Brain microvascular endothelial cell (primary cell): ENCODE measurements at regions not wholly inside any gene's neighbourhood (a gene's known extent, or its start where the extent isn't known, plus 50 kb on each side); places are given as distances from the start of the nearest gene placed in this dataset.

ENCODE experiments used
- DNase-seq: peaks from one replicate; pipeline ENCODE4 v3.0.0-alpha.2; 2020
- H3K27ac ChIP-seq: fragments of 250-450 bp; sonication (Bioruptor Pico); 2 replicates; pipeline ENCODE4 v1.5.1; 2020; ENCODE audit warnings: mild to moderate bottlenecking, moderate library complexity
- H3K27me3 ChIP-seq: fragments of 250-450 bp; sonication (Bioruptor Pico); replicated peaks from 2 replicates; pipeline ENCODE4 v1.5.1; 2020; ENCODE audit warnings: mild to moderate bottlenecking
- H3K36me3 ChIP-seq: fragments of 250-450 bp; sonication (Bioruptor Pico); replicated peaks from 2 replicates; pipeline ENCODE4 v1.5.1; 2020; ENCODE audit warnings: mild to moderate bottlenecking
- H3K4me3 ChIP-seq: 2 replicates; pipeline ENCODE4 v1.5.1; 2011; ENCODE audit warnings: low read depth, mild to moderate bottlenecking, control low read depth, low read length, moderate library complexity
- in situ Hi-C: cut with HindIII; loops from 2 replicates; pipeline ENCODE4 v1.10.0; 2017; ENCODE audit warnings: low sequenced_read_pairs, low pct_ligation_motif_present
- TF ChIP-seq, protein P1 (sequence below): IDR thresholded peaks from 2 replicates; pipeline ENCODE4 v1.5.1; 2011; ENCODE audit warnings: low read depth, mild to moderate bottlenecking, moderate library complexity, low read length, control low read depth, inconsistent platforms; ENCODE audit errors: missing control alignments

- Histone ChIP-seq H3K27me3 (no peaks in the 10 kb centered on the region), H3K36me3 (no peaks in the 10 kb centered on the region), H3K27ac (no peak overlapping the region), H3K4me3 (no peak overlapping the region)
- no peak for DNase-seq
- TF ChIP-seq, protein P1, sequence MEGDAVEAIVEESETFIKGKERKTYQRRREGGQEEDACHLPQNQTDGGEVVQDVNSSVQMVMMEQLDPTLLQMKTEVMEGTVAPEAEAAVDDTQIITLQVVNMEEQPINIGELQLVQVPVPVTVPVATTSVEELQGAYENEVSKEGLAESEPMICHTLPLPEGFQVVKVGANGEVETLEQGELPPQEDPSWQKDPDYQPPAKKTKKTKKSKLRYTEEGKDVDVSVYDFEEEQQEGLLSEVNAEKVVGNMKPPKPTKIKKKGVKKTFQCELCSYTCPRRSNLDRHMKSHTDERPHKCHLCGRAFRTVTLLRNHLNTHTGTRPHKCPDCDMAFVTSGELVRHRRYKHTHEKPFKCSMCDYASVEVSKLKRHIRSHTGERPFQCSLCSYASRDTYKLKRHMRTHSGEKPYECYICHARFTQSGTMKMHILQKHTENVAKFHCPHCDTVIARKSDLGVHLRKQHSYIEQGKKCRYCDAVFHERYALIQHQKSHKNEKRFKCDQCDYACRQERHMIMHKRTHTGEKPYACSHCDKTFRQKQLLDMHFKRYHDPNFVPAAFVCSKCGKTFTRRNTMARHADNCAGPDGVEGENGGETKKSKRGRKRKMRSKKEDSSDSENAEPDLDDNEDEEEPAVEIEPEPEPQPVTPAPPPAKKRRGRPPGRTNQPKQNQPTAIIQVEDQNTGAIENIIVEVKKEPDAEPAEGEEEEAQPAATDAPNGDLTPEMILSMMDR = no peak
- in situ Hi-C loops = no loop called here
These were observed 72.2 kb upstream of the FICD start for GRCh38 chr12:108442910-108443309.

GRCh38 chr12:108442067-108442466 is 73.0 kb upstream of the FICD start:
- TF ChIP-seq, protein P1 = no peak
- no peak for DNase-seq
- no peaks in the 10 kb centered on the region for H3K36me3 ChIP-seq
- H3K27ac ChIP-seq = no peak overlapping the region
- in situ Hi-C loops = no loop called here
- H3K4me3 ChIP-seq = no peak overlapping the region
- no peaks in the 10 kb centered on the region for H3K27me3 ChIP-seq

DNA sequence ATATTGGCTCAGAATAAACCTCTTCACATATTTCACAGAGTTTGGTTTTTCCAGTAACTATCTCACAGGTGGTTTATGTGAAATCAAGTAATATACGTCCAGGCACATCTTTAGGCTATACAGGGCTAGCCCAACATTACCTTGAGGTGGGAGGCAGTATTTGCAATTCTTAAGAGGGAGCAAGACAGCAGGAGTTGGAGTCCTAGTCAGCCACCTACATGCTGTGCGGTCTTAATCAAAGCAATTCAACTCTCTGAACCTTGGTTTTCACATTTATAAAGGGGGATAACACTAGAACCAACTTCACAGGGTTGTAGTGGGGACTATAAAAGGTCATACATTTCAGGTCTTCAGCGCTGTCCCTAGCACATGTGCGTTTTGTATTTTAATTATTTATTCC is 73.5 kb upstream of the FICD start:
- H3K4me3 ChIP-seq = no peak overlapping the region
- H3K27ac ChIP-seq = no peak overlapping the region
- no peaks in the 10 kb centered on the region for H3K27me3 ChIP-seq
- no peaks in the 10 kb centered on the region for H3K36me3 ChIP-seq
- in situ Hi-C loops = no loop called here
- DNase-seq = no peak
- TF ChIP-seq, protein P1 = no peak

- Histone ChIP-seq H3K27ac (no peak overlapping the region), H3K4me3 (no peak overlapping the region), H3K36me3 (no peaks in the 10 kb centered on the region), H3K27me3 (no peaks in the 10 kb centered on the region)
- TF ChIP-seq, protein P1 = no peak
- in situ Hi-C loops = no loop called here
- no peak for DNase-seq
These were observed 74.3 kb upstream of the FICD start for GRCh38 chr12:108440736-108441135.

GRCh38 chr12:108438667-108439066 is 76.4 kb upstream of the FICD start:
- Histone ChIP-seq H3K27ac (no peak overlapping the region), H3K4me3 (no peak overlapping the region), H3K36me3 (no peaks in the 10 kb centered on the region), H3K27me3 (no peaks in the 10 kb centered on the region)
- TF ChIP-seq, protein P1 = no peak
- in situ Hi-C loops = no loop called here
- DNase-seq = no peak

DNA sequence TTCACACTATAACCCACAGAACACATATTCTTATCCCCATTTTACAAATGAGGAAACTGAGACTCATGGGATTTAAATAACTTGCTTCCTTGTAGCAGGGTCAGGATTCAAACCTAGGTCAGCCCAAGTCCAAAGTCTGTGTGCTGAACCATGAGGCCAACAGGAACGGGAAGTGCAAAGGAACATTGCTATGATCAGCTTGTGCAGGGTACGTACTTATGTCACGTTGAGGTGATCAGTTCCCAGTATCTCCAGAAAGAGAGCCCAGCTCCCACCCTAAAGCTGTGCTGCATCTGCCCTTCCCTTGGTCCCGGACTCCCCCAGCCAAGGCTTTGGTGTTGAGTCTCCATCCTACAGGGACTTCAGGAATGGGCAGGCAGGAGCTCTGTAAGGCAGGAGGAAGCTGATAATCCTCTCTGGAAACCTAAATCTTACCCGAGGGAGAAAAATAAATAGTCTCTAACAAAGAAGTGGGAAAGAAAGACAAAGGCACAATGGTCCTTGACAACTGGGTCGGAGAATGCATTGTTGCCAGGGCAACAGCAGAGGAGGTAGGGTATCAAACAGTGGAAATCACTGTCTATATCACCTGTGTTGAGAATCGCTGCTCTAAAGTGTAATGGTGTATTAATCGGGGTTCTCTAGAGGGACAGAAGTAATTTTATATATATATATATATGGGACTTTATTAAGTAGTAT is 82.5 kb upstream of the FICD start:
- no peak for DNase-seq
- in situ Hi-C loops = no loop called here
- no peak overlapping the region for H3K27ac ChIP-seq
- no peak overlapping the region for H3K4me3 ChIP-seq
- no peaks in the 10 kb centered on the region for H3K27me3 ChIP-seq
- TF ChIP-seq, protein P1 = no peak
- no peaks in the 10 kb centered on the region for H3K36me3 ChIP-seq
